ENCODE measurements at regions not wholly inside any gene's neighbourhood (a gene's known extent, or its start where the extent isn't known, plus 50 kb on each side); places are given as distances from the start of the nearest gene placed in this dataset.

DNA sequence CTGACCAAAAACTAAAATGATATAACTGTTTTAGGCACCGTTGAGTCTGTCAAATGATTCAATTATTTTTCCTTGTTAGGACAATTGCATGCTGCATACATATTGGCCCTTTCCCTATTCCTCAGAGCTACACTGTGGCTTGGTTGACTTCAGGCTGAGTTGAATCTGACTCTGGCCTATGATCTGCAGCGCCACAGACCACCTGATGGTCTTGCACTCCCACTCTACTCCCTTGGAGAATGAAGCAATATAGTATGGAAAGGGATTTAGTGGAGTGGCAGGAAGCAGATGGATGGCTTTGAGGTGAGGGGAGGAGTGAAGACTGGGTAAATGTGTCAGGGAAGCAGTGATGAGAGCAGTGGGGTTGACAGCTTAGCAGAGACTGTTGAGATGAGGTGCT is 579.0 kb upstream of the STXBP6 start:
- no peaks in the 10 kb centered on the region for H4K20me1 ChIP-seq (replicated peaks; ENCODE audit: control insufficient read depth, extremely low read depth, insufficient read depth, low read length)
- H3K4me1 ChIP-seq (ENCODE audit: control insufficient read depth, extremely low read depth, insufficient read depth, low read length), result no peaks in the 10 kb centered on the region
- H3K4me2 ChIP-seq (ENCODE audit: insufficient read depth, low read length), result no peak overlapping the region
- no peak for TF ChIP-seq GATA2 (IDR thresholded peaks at IDR 0.05; ENCODE audit: insufficient read depth, insufficient read length, low read depth, low read length)
- TF ChIP-seq MYC (IDR thresholded peaks at IDR 0.05; ENCODE audit: low read depth, low read length), result no peak
- no peak for TF ChIP-seq JUN (IDR thresholded peaks at IDR 0.05; ENCODE audit: borderline replicate concordance, insufficient read depth, insufficient read length, low read depth)
- TF ChIP-seq, protein P1, sequence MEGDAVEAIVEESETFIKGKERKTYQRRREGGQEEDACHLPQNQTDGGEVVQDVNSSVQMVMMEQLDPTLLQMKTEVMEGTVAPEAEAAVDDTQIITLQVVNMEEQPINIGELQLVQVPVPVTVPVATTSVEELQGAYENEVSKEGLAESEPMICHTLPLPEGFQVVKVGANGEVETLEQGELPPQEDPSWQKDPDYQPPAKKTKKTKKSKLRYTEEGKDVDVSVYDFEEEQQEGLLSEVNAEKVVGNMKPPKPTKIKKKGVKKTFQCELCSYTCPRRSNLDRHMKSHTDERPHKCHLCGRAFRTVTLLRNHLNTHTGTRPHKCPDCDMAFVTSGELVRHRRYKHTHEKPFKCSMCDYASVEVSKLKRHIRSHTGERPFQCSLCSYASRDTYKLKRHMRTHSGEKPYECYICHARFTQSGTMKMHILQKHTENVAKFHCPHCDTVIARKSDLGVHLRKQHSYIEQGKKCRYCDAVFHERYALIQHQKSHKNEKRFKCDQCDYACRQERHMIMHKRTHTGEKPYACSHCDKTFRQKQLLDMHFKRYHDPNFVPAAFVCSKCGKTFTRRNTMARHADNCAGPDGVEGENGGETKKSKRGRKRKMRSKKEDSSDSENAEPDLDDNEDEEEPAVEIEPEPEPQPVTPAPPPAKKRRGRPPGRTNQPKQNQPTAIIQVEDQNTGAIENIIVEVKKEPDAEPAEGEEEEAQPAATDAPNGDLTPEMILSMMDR (IDR thresholded peaks at IDR 0.05; ENCODE audit: extremely low read depth in 1 of 2, insufficient read depth in 1 of 2, low read depth in 1 of 2, low read length in 2 of 2), result no peak
- TF ChIP-seq EZH2 (IDR thresholded peaks at IDR 0.05; ENCODE audit: borderline replicate concordance, low read depth, low read length, severe bottlenecking), result no peak
- TF ChIP-seq POLR2A (IDR thresholded peaks at IDR 0.05; ENCODE audit: low read depth, low read length), result no peak
- TF ChIP-seq POLR2AphosphoS5 (IDR thresholded peaks at IDR 0.05; ENCODE audit: insufficient read depth, low read depth, low read length), result no peak
- TF ChIP-seq FOS (IDR thresholded peaks at IDR 0.05; ENCODE audit: borderline replicate concordance, insufficient read depth, low read length), result no peak
- TF ChIP-seq, protein P2, sequence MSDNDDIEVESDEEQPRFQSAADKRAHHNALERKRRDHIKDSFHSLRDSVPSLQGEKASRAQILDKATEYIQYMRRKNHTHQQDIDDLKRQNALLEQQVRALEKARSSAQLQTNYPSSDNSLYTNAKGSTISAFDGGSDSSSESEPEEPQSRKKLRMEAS (IDR thresholded peaks at IDR 0.05; ENCODE audit: insufficient read depth, insufficient read length), result no peak
- intact Hi-C loops (cut with micrococcal nuclease) (no loop called here), dilution Hi-C loops (cut with MboI; ENCODE audit: extremely low pct_ligation_motif_present, low sequenced_read_pairs) (no loop called here)
- DNase-seq (ENCODE audit: low read depth, low spot score), result no peak
- H3K4me3 ChIP-seq (replicated peaks in 1 of 3; ENCODE audit: insufficient read depth in 1 of 3, low read depth in 1 of 3, low read length in 3 of 3), result no peak overlapping the region
- no peak for FAIRE-seq
- BruUV-seq (replicated peaks), result no TSS peak
- no peaks in the 10 kb centered on the region for H3K27me3 ChIP-seq (ENCODE audit: control insufficient read depth in 2 of 2, insufficient read depth in 2 of 2, low read length in 2 of 2)
- CTCF ChIA-PET, result no interaction called here
- no peak overlapping the region for H2AFZ ChIP-seq (ENCODE audit: low read depth, low read length)
- no peaks in the 10 kb centered on the region for H3K36me3 ChIP-seq (ENCODE audit: control insufficient read depth in 2 of 2, extremely low read depth in 1 of 2, insufficient read depth in 2 of 2, low read length in 2 of 2)
- POLR2A ChIA-PET, result no interaction called here
- no peak overlapping the region for H3K9ac ChIP-seq (replicated peaks; ENCODE audit: extremely low read depth, insufficient read depth, low read length)
- H3K79me2 ChIP-seq (ENCODE audit: control insufficient read depth, insufficient read depth, low read length), result no peaks in the 10 kb centered on the region
- H3K9me1 ChIP-seq (replicated peaks; ENCODE audit: control insufficient read depth, extremely low read depth, insufficient read depth, low read length), result no peaks in the 10 kb centered on the region
- H3K9me3 ChIP-seq (replicated peaks; ENCODE audit: control insufficient read depth, insufficient read depth, low read length), result peaks cover 6% of the 10 kb centered on the region
- no peak overlapping the region for H3K27ac ChIP-seq (ENCODE audit: insufficient read depth, low read depth, low read length)
